GM12891 (cell line): ENCODE measurements at regions not wholly inside any gene's neighbourhood (a gene's known extent, or its start where the extent isn't known, plus 50 kb on each side); places are given as distances from the start of the nearest gene placed in this dataset.

Experiments
- DNase-seq: peaks from one replicate; pipeline ENCODE4 v3.0.0; 2011; ENCODE audit warnings: low spot score; ENCODE audit not compliant: insufficient read length
- FAIRE-seq: peaks from 2 replicates; lab custom pipeline; 2011; peaks lifted over from hg19 to GRCh38; lab: Jason Lieb, UNC
- PAX5 ChIP-seq: IDR thresholded peaks from 2 replicates; pipeline ENCODE4 v1.6.1; 2011; ENCODE audit warnings: low read length, moderate library complexity, mild to moderate bottlenecking; ENCODE audit not compliant: insufficient read depth, severe bottlenecking
- POLR2A ChIP-seq: IDR thresholded peaks from 2 replicates; pipeline ENCODE4 v1.6.1; 2011; ENCODE audit warnings: low read depth, low read length, control low read depth
- POLR2AphosphoS5 ChIP-seq: IDR thresholded peaks from 2 replicates; pipeline ENCODE4 v1.6.1; 2011; ENCODE audit warnings: low read depth, low read length, control low read depth
- POU2F2 ChIP-seq: IDR thresholded peaks from 2 replicates; pipeline ENCODE4 v1.6.1; 2011; ENCODE audit warnings: low read depth, mild to moderate bottlenecking, control low read depth, low read length, moderate library complexity
- SPI1 ChIP-seq: IDR thresholded peaks from 2 replicates; pipeline ENCODE4 v1.6.1; 2011; ENCODE audit warnings: low read depth, low read length, control low read depth
- TAF1 ChIP-seq: IDR thresholded peaks from 2 replicates; pipeline ENCODE4 v1.6.1; 2011; ENCODE audit warnings: low read depth, low read length, control low read depth

GRCh38 chr17:72363089-72363610 lies 242.3 kb downstream of the SOX9 start:
- DNase-seq (no peak), FAIRE-seq (no peak)
- TF ChIP-seq POLR2A (no peak), POLR2AphosphoS5 (no peak)

DNA sequence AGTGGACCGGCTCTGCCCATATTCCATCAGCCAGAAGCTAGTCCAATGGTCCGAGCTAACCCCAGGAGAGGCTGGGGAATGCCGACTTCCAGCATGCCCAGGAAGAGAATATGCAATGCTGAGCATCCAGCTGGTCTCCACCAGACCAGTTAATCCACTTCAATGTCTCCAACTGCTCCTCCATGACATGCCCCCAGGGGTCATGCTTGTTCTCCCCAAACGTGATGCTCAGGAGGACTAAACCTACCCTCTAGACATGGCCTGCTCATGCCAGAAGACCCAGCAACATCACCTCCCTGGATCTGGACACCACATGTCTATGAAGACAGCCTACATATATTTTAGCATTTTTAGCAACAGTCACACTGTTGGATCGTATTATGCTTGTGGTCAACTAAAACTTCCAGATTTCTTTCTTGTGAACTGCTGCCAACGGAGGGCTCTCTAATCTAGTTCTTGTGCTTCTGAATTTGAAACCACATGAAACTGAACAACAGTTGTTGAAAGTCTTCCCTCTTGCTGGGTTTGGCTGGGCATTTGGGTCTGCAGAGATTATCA lies 245.1 kb downstream of the SOX9 start:
- DNase-seq (no peak), FAIRE-seq (no peak)
- TF ChIP-seq SPI1 (no peak), TAF1 (no peak)

GRCh38 chr17:72366626-72367025 lies 245.8 kb downstream of the SOX9 start:
- TF ChIP-seq SPI1 (no peak), POLR2AphosphoS5 (no peak), POLR2A (no peak), POU2F2 (no peak), TAF1 (no peak), PAX5 (no peak)
- no peak for FAIRE-seq

GRCh38 chr17:72368191-72368590 lies 247.4 kb downstream of the SOX9 start:
- DNase-seq: no peak
- no peak for TF ChIP-seq PAX5
- FAIRE-seq: no peak

More at GRCh38 chr17:72366626-72367025, 245.8 kb downstream of the SOX9 start:
- no peak for DNase-seq

GRCh38 chr17:72369366-72369765 lies 248.5 kb downstream of the SOX9 start:
- FAIRE-seq: no peak

DNA sequence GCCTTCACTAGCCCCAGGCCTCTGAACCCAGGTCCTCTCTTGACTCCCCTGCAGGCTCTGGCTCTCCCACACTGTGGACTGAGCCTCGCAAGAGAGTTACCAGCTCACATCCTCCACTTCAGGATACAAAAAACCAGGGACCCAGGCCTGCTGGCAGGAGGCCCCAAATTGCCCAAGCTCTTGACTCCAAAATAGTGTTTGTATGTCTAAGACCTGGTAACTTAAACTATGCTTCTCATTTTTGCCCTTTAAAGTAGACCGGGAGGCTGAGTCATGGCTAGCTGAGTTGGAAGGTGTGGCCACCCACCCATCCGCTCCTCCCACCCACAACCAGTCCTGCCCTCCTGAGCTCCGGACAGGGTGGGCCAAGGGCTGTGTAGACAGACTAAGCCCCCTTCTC lies 250.0 kb downstream of the SOX9 start:
- no peak for FAIRE-seq
- TF ChIP-seq POU2F2: no peak
- no peak for DNase-seq

More at GRCh38 chr17:72369366-72369765, 248.5 kb downstream of the SOX9 start:
- DNase-seq: no peak
- TF ChIP-seq POU2F2 (no peak), POLR2A (no peak), TAF1 (no peak), PAX5 (no peak), POLR2AphosphoS5 (no peak), SPI1 (no peak)

GRCh38 chr17:72372185-72372584 lies 251.4 kb downstream of the SOX9 start:
- DNase-seq (no peak), FAIRE-seq (no peak)
- TF ChIP-seq POU2F2 (no peak), TAF1 (no peak), POLR2AphosphoS5 (no peak), SPI1 (no peak), PAX5 (no peak), POLR2A (no peak)

GRCh38 chr17:72373910-72374741 lies 253.3 kb downstream of the SOX9 start:
- no peak for DNase-seq
- no peak for FAIRE-seq
- TF ChIP-seq POLR2AphosphoS5 (no peak), POLR2A (no peak), POU2F2 (no peak), PAX5 (no peak), SPI1 (no peak), TAF1 (no peak)

GRCh38 chr17:72376526-72377345 lies 255.9 kb downstream of the SOX9 start:
- FAIRE-seq: no peak
- DNase-seq: no peak
- no peak for TF ChIP-seq POU2F2
- no peak for TF ChIP-seq TAF1
- no peak for TF ChIP-seq POLR2A
- no peak for TF ChIP-seq PAX5
- no peak for TF ChIP-seq SPI1
- no peak for TF ChIP-seq POLR2AphosphoS5

GRCh38 chr17:72378414-72379390 lies 257.9 kb downstream of the SOX9 start:
- TF ChIP-seq POLR2AphosphoS5: no peak
- TF ChIP-seq POLR2A: no peak
- TF ChIP-seq POU2F2: no peak
- no peak for TF ChIP-seq PAX5
- no peak for TF ChIP-seq SPI1
- TF ChIP-seq TAF1: no peak
- FAIRE-seq (no peak), DNase-seq (no peak)
